GM12874 (cell line): ENCODE measurements at regions not wholly inside any gene's neighbourhood (a gene's known extent, or its start where the extent isn't known, plus 50 kb on each side); places are given as distances from the start of the nearest gene placed in this dataset.

Source experiments
- TF ChIP-seq, protein P1 (sequence below): IDR thresholded peaks from 2 replicates; pipeline ENCODE4 v1.5.1; 2011; ENCODE audit warnings: low read depth, mild to moderate bottlenecking, control low read depth, low read length, moderate library complexity; ENCODE audit not compliant: insufficient read depth

DNA sequence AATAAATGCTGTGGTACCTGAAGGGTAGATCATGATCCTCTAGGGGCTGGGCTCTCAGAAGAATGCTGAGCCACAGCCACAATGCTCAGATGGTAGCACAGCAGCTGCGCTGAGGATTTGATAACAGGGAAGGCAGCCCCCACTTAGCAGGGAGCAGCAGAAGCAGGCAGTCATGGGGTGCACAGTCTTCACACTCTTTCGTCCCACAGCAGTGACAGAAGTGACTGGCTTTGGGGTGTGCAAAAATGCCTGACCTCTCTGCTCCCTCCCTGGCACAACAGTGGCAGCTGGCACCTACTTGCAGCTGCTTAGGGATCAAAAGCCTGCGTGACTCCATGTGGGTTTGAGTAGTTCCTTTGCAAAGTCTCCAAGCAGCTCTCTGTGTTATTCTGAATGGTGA lies 1349.8 kb upstream of the RAG2 start:
- TF ChIP-seq, protein P1, sequence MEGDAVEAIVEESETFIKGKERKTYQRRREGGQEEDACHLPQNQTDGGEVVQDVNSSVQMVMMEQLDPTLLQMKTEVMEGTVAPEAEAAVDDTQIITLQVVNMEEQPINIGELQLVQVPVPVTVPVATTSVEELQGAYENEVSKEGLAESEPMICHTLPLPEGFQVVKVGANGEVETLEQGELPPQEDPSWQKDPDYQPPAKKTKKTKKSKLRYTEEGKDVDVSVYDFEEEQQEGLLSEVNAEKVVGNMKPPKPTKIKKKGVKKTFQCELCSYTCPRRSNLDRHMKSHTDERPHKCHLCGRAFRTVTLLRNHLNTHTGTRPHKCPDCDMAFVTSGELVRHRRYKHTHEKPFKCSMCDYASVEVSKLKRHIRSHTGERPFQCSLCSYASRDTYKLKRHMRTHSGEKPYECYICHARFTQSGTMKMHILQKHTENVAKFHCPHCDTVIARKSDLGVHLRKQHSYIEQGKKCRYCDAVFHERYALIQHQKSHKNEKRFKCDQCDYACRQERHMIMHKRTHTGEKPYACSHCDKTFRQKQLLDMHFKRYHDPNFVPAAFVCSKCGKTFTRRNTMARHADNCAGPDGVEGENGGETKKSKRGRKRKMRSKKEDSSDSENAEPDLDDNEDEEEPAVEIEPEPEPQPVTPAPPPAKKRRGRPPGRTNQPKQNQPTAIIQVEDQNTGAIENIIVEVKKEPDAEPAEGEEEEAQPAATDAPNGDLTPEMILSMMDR = no peak

GRCh38 chr11:37946155-37946766 lies 1348.2 kb upstream of the RAG2 start:
- TF ChIP-seq, protein P1 = peak; percentile 56

GRCh38 chr11:37942081-37942480 lies 1344.0 kb upstream of the RAG2 start:
- TF ChIP-seq, protein P1 = no peak

GRCh38 chr11:37929100-37929653 lies 1331.1 kb upstream of the RAG2 start:
- TF ChIP-seq, protein P1 = no peak

GRCh38 chr11:37926772-37927171 lies 1328.7 kb upstream of the RAG2 start:
- TF ChIP-seq, protein P1 = no peak

DNA sequence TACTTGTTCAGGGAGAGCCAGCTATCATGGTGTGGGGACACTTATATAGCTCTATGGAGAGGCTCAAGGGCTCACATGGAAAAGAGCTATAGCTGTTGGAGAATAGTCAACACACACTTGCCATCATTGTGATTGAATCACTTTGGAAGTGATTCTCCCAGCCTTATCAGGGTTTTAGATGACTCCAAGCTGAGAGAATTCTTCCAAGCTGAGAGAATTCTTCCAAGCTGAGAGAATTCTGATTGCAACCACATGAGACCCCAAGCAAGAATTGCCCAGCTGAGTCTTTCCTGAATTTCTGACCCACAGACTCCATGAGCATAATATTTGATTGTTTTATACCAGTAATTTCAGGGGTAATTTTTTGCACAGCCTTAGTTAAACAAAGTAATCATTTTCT lies 1318.3 kb upstream of the RAG2 start:
- TF ChIP-seq, protein P1 = no peak

DNA sequence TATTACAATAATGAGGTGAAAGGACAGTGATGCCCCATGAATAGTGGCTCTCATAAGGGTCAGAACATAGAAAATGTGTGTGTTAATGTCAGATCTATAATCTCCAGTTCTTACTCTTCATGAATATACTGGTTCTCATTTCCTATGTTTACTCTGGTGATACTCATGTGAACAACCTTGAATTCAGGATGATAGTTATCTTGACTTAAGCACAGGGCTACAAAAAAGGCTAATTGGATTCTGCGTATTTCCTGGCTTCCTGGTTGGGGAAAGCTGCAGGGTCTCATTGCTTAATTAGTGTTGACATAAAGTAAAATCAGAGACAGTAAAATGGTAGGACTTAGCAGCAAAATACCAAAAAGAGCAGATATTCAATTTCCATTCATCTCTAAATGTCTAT lies 1316.8 kb upstream of the RAG2 start:
- TF ChIP-seq, protein P1 = no peak
